SW480 (cell line): ENCODE measurements at regions not wholly inside any gene's neighbourhood (a gene's known extent, or its start where the extent isn't known, plus 50 kb on each side); places are given as distances from the start of the nearest gene placed in this dataset.

Experiments
- DNase-seq: peaks from one replicate; pipeline ENCODE4 v3.0.0-alpha.2; 2016; ENCODE audit warnings: low spot score

GRCh38 chr10:60664859-60665258, 113.4 kb upstream of the CDK1 start:
- DNase-seq = no peak

- no peak for DNase-seq
These were observed 114.4 kb upstream of the CDK1 start for GRCh38 chr10:60663850-60664249.

GRCh38 chr10:60662917-60663614, 115.2 kb upstream of the CDK1 start:
- no peak for DNase-seq

- DNase-seq = no peak
These were observed 116.6 kb upstream of the CDK1 start for GRCh38 chr10:60661637-60662036.

DNA sequence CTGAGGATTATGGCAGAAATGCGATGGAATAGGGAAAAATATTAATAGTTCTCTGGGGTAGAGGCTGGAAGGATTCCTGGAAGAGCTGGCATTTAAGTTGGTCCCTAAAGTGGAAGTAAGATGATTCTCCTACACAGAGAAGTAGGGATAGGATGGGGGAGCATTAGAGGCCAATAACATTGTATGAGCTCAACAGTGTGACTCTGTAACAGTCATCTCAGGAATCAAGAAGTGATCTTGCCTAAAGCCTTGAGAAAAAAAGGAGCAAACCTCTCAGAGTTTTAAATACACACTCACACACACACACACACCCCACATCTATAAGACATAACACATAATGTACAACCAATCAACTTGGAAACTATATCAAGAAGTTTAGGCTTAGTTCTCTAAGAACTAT, 117.7 kb upstream of the CDK1 start:
- no peak for DNase-seq

GRCh38 chr10:60654813-60655464, 123.3 kb upstream of the CDK1 start:
- DNase-seq = peak; percentile 80

DNA sequence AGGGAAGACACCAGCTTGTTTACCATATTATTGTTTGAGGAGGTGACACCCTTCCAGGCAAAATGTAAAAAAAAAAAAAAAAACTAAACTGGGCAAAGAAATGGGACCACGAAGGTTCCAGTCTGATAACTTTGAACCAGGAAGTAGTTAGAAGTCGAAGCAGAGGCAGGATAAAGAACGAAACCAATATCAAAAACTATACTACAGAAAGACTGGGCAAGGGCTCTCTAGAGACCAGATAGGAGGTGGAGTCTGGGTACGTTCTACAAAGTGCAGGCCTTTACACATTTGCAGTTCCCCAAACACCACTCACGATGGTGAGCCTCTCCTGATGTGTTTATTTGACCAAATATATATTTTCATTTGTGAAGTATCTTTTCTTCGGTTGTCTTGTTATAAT, 125.7 kb upstream of the CDK1 start:
- DNase-seq = no peak

DNA sequence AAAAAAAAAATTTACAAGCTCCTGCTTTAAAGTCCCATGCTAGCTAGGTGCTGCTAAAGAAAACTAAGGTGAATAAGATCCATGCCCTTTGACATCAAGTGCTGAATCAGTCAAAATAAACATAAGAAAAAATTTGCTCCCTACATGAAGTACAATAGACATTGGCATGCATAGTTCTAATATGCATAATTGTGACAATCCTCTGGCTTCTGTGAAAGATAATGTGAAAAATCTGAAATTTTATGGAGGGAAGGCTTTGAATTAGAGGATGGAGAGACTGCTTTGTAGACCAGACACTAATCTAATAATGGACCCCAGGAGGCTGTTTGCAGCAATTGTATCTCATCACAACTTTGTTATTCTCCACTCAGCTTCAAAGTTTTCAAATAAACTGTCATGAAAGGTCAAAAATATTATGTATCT, 127.9 kb upstream of the CDK1 start:
- DNase-seq = no peak

- DNase-seq = no peak
These were observed 128.5 kb upstream of the CDK1 start for GRCh38 chr10:60649485-60650377.

- no peak for DNase-seq
These were observed 129.5 kb upstream of the CDK1 start for GRCh38 chr10:60648761-60649160.

- peak; percentile 42 for DNase-seq
These were observed 131.1 kb upstream of the CDK1 start for GRCh38 chr10:60646966-60647796.

- no peak for DNase-seq
These were observed 132.3 kb upstream of the CDK1 start for GRCh38 chr10:60645980-60646379.

DNA sequence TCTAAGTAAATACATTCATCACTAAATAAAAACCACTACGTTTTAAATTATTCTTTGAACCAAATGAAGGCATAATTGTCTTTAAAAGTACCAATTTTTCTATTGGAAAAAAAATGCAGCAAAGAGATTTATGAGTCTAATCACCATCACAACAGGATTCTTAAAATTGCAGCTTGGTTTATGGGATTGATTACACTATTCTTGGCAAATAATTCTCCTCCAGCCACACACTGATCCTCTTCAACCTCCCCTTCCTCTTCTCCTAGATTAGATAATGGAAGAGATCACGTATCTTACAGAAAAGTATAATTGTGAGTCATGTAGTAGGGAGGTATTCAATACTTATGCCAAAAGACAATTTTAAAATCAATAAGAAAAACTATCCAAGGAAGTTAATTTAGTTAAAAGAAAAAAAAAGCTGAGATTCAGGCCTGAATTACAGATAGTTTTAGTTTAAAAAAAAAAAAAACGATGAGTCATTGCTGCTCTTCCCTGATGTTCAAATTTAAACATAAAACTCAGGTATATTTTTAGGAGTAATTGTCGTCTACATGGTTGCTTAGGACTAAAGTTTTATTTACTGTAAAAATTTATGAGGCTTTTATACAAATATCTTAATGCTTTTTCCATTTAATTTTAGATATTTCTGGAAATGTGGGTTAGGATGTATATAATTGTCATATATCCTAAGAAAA, 133.7 kb upstream of the CDK1 start:
- DNase-seq = no peak

- no peak for DNase-seq
These were observed 134.4 kb upstream of the CDK1 start for GRCh38 chr10:60643874-60644273.

GRCh38 chr10:60629332-60629731, 148.9 kb upstream of the CDK1 start:
- DNase-seq = no peak

DNA sequence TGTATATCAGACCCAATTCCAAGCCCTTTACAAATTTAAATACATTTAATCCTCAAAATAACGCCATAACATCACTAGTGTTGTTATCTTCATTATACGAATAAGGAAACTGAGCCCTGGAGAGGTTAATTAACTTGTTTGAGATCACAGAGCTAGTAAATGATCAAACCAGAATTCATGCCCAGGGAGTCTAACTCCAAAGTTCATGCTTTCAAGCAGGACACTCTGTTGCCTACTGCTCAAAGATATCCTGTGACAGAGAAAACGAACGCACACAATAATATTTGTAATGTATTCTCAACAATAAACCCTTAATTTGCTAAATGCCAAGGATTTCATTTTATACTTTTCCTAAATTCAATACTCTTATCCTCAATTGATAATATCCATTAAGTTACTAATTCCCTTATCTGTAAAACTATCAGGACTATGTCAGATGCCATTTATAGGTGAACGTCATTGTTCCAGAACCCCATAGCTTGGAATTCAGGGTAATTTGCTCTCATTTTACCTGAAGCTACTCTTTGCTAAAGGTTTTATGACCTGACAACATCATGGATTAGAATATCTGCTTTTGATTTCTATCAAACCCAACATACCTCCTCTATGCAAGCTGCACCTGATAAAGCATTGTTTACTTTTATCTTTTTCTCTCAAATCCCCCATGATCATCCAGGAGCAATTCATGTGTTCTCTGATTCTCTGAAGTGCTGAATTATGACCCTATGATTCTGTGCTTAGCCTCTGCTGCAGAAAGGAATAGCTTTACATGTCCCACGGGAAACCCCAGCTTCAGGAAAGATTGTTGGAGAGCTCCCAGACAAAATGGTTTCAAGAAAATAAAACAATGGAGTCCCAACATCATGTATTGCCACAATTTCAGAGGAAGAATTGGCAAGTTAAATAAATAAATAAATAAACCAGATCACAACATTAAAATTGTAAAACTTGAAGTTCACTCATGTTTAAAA, 150.2 kb upstream of the CDK1 start:
- DNase-seq = no peak

GRCh38 chr10:60626037-60626436, 152.2 kb upstream of the CDK1 start:
- no peak for DNase-seq

- no peak for DNase-seq
These were observed 154.7 kb upstream of the CDK1 start for GRCh38 chr10:60623627-60624026.

- no peak for DNase-seq
These were observed 157.3 kb upstream of the CDK1 start for GRCh38 chr10:60621018-60621417.

GRCh38 chr10:60618861-60619260, 159.4 kb upstream of the CDK1 start:
- no peak for DNase-seq
